ENCODE measurements at regions not wholly inside any gene's neighbourhood (a gene's known extent, or its start where the extent isn't known, plus 50 kb on each side); places are given as distances from the start of the nearest gene placed in this dataset.
"Not testable (repeated sequence)": the region's sequence is repeated elsewhere in the genome, so short reads cannot be mapped to it uniquely, and the experiment has no call there.

- DNase-seq (ENCODE audit: low read depth): peak; percentile 33
- TF ChIP-seq CTCF (conservative IDR thresholded peaks at IDR 0.05; ENCODE audit: low read length): no peak
- H3K4me3 ChIP-seq (ENCODE audit: low read length): no peak overlapping the region
Measured at GRCh38 chrX:113510586-113510985, 670.0 kb upstream of the AMOT start.

- DNase-seq (ENCODE audit: low read depth): no peak
- H3K4me3 ChIP-seq (ENCODE audit: low read length): no peak overlapping the region
- TF ChIP-seq CTCF (conservative IDR thresholded peaks at IDR 0.05; ENCODE audit: low read length): no peak
Measured at GRCh38 chrX:113492895-113493294, 652.3 kb upstream of the AMOT start.

- peak; percentile 56 for DNase-seq (ENCODE audit: low read depth)
Measured at GRCh38 chrX:113473418-113473817, 632.8 kb upstream of the AMOT start.

GRCh38 chrX:113473015-113473414 is 632.4 kb upstream of the AMOT start:
- H3K4me3 ChIP-seq (ENCODE audit: low read length): not testable (repeated sequence)
- peak; percentile 81 for DNase-seq (ENCODE audit: low read depth)

More at GRCh38 chrX:113473418-113473817, 632.8 kb upstream of the AMOT start:
- TF ChIP-seq CTCF (conservative IDR thresholded peaks at IDR 0.05; ENCODE audit: low read length): no peak
- no peak overlapping the region for H3K4me3 ChIP-seq (ENCODE audit: low read length)

GRCh38 chrX:113470166-113470565 is 629.5 kb upstream of the AMOT start:
- no peak for TF ChIP-seq CTCF (conservative IDR thresholded peaks at IDR 0.05; ENCODE audit: low read length)
- no peak for DNase-seq (ENCODE audit: low read depth)

GRCh38 chrX:113457719-113458118 is 617.1 kb upstream of the AMOT start:
- no peak for TF ChIP-seq CTCF (conservative IDR thresholded peaks at IDR 0.05; ENCODE audit: low read length)

More at GRCh38 chrX:113470166-113470565, 629.5 kb upstream of the AMOT start:
- no peak overlapping the region for H3K4me3 ChIP-seq (ENCODE audit: low read length)

GRCh38 chrX:113455582-113455981 is 615.0 kb upstream of the AMOT start:
- no peak for TF ChIP-seq CTCF (conservative IDR thresholded peaks at IDR 0.05; ENCODE audit: low read length)
- DNase-seq (ENCODE audit: low read depth): no peak
- no peak overlapping the region for H3K4me3 ChIP-seq (ENCODE audit: low read length)

More at GRCh38 chrX:113457719-113458118, 617.1 kb upstream of the AMOT start:
- no peak overlapping the region for H3K4me3 ChIP-seq (ENCODE audit: low read length)
- DNase-seq (ENCODE audit: low read depth): no peak

- H3K4me3 ChIP-seq (ENCODE audit: low read length): no peak overlapping the region
- TF ChIP-seq CTCF (conservative IDR thresholded peaks at IDR 0.05; ENCODE audit: low read length): no peak
- DNase-seq (ENCODE audit: low read depth): no peak
Measured at GRCh38 chrX:113429011-113429410, 588.4 kb upstream of the AMOT start.
